ENCODE measurements at regions not wholly inside any gene's neighbourhood (a gene's known extent, or its start where the extent isn't known, plus 50 kb on each side); places are given as distances from the start of the nearest gene placed in this dataset.
"Not testable (repeated sequence)": the region's sequence is repeated elsewhere in the genome, so short reads cannot be mapped to it uniquely, and the experiment has no call there.

DNA sequence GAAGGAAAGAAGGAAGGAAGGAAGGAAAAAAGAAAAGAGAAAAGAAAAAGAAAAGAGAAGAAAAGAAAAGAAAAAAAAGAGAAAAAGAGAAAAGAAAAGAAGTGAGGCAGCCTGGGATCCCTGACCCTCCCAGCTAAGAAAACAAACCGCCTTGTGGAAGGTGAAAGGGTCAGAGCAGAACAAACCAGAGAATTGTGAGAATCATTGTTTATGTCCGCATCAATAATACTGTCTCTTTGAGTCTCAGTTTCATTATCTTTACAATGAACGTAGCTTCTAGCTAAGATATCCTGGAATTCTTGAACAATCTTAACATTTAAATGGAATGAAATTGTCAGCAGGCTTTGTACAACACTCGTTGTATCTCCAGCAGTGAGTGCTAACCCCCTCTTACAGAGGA lies 66.4 kb upstream of the SERP2 start:
- DNase-seq (ENCODE audit: low spot score): no peak

DNA sequence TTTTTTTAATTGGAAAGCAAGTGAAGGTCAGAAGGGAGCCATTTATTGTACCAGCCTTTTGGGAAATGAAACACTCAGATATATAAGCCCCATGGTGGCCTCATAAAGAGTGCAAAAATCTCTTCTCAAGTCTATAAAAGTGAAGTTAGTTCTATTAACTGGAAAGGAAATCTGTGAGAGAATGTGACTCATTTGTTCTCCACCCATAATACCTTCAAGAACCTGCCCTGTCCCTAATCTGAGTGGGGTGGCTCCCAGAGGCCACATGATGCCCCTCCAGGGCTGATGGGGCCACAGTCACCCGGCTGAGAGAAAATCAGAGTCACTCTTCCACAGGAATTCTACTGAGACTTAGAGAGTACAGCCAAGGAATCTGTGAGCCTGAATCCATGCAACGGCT lies 65.8 kb upstream of the SERP2 start:
- no peak for DNase-seq (ENCODE audit: low spot score)

DNA sequence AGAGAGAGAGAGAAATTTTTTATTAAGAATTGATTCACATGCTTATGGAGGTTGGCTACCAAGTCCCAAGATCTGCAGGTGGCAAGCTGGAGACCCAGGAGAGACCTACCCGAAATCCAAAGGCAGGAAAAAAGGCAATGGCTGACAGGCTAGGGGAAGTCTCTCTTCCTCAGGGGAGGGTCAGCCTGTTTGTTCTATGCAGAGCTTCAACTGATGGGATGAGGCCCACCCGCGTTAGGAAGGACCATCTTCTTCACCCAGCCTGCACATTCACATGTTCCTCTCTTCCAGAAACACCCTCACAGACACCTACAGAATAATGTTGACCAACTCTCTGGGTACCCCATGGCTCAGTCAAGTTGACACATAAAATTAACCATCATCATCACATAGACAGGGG lies 65.3 kb upstream of the SERP2 start:
- no peak for DNase-seq (ENCODE audit: low spot score)

DNA sequence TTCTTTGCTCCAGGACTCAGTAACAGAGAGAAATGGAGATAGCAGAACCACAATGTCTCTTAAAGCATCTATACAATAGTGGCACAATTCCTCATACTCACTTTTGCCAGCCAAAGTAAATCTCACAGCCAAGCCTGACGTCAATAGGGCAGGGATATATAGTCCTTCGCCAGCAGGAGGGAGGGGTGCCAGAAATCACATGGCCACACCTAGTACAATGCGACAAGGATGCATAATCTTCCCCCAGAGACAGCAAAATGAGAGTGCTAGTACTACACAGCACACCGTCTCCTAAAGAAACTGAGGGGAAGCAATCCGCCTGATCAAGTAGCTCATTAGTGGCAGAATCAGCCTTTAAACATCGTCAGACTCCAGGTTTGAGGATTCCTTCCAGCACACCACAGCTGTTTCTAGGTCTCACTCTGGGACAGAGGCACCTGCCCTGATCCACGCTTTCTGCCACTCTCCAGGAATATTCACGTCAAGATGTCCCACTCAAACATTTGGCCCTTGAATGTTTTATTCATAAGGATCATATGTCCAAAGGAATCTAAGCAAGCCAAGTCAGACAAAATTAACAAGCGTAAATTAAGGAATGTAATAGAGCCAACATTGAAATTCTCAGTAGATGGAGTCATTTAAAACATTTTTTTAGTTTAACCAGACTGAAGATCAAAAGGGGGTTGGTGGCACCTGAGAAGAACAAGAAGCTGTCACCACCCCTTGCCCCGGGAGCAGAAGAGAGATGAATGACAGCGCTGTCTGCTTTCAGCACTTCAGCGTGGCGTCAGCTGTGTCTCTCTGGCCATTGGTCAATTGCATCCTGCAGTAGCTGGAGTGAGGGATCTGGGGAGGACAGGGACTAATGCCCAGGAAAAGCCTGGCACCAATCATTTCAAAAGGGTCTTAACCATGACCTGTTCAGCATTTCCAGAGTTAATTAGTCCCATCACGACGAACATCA lies 63.5 kb upstream of the SERP2 start:
- no peak for DNase-seq (ENCODE audit: low spot score)

DNA sequence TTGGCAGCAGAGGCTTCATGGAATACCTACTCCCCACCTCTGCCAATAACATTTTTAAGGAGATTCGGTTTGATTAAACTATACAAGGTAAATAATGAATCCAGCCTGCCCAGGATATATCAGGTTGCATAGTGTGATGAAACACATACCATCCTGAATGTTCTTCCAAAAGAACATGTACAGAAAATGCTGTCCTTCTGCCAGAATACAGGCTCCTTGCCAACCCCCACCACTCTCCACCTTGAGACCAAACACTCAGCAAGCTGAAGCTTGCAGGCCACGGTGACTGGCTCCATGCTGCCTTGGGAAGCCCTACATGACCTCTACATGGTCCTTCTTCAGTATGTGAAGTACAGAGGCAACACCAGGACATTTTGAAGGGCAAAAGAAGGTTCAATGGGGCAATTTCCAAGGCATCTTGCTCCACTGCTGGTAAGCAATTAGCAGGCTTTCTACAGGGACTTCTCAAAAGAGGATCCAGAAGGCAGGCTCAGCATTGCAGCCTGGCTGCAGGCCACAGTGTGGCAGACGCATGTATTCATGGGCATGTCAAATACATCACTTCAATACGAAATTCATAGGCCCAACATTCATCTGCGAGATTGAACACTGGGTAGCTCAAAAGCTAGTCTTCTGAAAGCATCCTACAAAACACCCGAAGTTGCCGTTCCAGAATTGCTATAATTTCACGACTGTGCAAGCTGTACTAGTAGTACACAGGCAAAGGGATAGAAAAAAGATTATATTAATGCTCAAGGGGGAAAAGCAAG lies 62.4 kb upstream of the SERP2 start:
- no peak for DNase-seq (ENCODE audit: low spot score)

- DNase-seq (ENCODE audit: low spot score): no peak
These were observed 61.5 kb upstream of the SERP2 start for GRCh38 chr13:44312131-44312530.

DNA sequence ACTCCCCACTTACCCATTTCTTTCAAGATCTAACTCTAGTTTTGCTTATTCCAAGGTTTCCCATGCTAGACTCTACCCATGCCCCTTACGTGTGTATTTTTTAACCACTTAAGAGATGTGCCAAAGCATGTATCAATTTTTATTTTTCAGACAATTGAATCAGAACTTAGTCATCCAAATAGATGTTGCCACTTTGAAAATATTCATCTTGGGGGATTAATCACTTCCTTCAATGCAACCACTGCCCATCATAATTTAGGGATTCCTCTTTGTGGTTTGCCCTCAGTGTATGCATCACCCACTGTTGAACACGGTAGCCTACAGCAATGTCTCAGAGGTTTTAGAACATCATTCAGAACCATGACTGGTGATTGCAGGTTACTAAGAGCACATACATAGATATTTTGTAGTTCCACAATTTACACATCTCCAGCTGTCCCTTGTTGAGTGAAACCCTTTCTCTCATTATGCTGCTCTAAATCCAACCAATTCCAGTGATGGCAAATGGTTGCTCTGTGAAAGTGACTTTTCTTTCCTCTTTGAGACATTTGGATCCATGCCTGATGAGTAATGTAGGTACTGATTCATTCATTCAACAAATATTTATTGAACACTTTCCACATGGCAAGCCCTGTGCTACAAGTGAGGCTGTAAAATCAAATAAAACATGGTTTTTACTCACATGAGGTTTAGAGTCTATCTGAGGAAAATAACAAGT lies 60.6 kb upstream of the SERP2 start:
- DNase-seq (ENCODE audit: low spot score): no peak

GRCh38 chr13:44313674-44314073 lies 60.0 kb upstream of the SERP2 start:
- DNase-seq (ENCODE audit: low spot score): peak; percentile 27

DNA sequence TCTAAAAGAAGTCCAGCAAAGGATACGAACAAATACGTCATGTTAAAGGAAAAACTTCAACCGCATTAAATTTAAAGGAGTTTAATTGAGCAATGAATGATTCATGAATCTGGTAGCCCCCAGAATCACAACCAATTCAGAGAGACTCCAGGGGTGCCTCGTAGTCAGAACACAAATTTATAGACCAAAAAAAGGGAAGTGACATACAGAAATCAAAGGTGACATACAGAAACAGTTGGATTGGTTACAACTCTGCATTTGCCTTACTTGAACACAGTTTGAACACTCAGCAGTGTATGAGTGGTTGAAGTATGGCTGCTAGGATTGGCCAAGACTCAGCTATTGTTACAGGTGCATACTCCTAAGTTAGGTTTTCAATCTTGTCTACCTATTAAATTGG lies 59.5 kb upstream of the SERP2 start:
- DNase-seq (ENCODE audit: low spot score): not testable (repeated sequence)

DNA sequence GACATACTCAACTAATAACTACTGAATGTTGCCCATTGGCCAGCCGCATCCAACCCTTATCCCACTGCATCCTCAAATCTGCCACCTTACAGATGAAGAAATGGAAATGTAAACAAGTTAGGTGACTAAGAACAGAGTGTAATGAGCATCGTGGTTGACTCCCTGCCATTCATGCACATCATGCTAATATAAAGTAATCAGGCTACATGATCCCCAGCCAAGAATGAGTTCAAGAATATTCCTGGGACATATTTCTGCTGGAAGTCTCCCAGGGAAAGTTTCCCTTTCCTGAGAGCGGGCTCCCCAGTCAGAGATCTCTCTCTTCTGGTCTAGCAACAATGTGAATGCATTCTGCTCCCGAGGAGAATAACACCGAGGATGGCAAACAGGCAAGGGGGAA lies 55.9 kb upstream of the SERP2 start:
- DNase-seq (ENCODE audit: low spot score): no peak

- DNase-seq (ENCODE audit: low spot score): no peak
These were observed 55.5 kb upstream of the SERP2 start for GRCh38 chr13:44318161-44318560.

- DNase-seq (ENCODE audit: low spot score): no peak
These were observed 53.0 kb upstream of the SERP2 start for GRCh38 chr13:44320611-44321010.

DNA sequence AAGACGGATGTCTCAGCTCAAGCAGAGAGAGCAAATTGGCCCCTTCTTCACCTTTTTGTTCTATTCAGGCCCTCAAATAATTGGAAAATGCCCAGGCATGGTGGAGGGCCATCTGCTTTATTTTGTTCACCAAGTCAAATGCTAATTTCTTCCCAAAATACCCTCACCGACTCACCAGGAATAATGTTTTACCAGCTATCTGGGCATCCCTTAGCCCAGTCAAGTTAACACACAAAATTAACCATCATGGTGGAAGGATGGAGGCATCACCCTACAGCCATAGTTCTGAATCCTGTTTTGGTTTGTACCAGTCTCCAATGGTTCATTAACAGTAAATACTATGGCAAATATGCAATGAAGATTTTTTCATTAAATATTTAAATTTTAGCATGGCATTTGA lies 51.7 kb upstream of the SERP2 start:
- no peak for DNase-seq (ENCODE audit: low spot score)

GRCh38 chr13:44322928-44323327 lies 50.7 kb upstream of the SERP2 start:
- DNase-seq (ENCODE audit: low spot score): no peak

DNA sequence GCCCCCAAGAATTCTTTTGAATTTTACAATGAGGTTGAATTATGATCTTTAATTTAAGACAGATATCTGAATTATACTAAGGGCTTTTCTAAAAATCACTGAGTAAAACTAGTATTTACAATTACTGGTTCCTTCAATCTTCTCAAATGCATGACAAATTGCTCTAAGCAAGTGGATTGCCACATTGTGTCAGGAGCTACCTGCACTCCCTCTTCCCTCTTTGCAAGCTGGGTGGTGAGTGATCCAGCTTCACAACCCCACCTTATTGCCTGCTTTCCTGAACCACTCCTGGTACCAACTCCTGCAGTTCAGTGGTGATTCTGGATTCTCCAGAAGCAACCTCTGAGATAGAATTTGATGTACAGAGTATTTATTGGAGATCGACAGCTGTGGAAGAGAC lies 49.9 kb upstream of the SERP2 start:
- DNase-seq (ENCODE audit: low spot score): no peak

Data from hepatic stellate cell (primary cell).